ENCODE measurements at regions not wholly inside any gene's neighbourhood (a gene's known extent, or its start where the extent isn't known, plus 50 kb on each side); places are given as distances from the start of the nearest gene placed in this dataset.

DNA sequence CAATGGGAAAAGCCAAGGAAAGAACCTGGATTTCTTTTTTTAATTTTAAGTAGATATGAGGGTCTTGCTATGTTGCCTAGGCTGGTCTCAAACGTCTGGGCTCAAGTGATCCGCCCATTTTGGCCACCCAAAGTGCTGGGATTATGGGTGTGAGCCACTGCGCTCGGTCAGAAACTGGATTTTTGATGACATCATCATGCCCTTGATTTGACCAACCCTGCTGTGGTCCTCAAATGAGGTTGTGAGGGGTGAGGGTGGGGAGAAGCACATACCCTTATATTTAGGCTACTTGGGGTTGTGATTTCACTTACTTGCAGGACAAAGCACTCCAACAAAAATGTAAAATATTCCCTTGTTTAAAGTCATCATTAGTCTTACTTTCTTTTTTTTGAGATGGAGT, 70.4 kb downstream of the C3orf38 start:
- TF ChIP-seq, protein P1, sequence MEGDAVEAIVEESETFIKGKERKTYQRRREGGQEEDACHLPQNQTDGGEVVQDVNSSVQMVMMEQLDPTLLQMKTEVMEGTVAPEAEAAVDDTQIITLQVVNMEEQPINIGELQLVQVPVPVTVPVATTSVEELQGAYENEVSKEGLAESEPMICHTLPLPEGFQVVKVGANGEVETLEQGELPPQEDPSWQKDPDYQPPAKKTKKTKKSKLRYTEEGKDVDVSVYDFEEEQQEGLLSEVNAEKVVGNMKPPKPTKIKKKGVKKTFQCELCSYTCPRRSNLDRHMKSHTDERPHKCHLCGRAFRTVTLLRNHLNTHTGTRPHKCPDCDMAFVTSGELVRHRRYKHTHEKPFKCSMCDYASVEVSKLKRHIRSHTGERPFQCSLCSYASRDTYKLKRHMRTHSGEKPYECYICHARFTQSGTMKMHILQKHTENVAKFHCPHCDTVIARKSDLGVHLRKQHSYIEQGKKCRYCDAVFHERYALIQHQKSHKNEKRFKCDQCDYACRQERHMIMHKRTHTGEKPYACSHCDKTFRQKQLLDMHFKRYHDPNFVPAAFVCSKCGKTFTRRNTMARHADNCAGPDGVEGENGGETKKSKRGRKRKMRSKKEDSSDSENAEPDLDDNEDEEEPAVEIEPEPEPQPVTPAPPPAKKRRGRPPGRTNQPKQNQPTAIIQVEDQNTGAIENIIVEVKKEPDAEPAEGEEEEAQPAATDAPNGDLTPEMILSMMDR (IDR thresholded peaks at IDR 0.05; ENCODE audit: low read depth, low read length) = no peak
- no peak for TF ChIP-seq POLR2A (IDR thresholded peaks at IDR 0.05; ENCODE audit: extremely low read depth, insufficient read length)

All from NB4 (cell line).